ENCODE measurements at regions not wholly inside any gene's neighbourhood (a gene's known extent, or its start where the extent isn't known, plus 50 kb on each side); places are given as distances from the start of the nearest gene placed in this dataset.
"Not testable (repeated sequence)": the region's sequence is repeated elsewhere in the genome, so short reads cannot be mapped to it uniquely, and the experiment has no call there.

DNA sequence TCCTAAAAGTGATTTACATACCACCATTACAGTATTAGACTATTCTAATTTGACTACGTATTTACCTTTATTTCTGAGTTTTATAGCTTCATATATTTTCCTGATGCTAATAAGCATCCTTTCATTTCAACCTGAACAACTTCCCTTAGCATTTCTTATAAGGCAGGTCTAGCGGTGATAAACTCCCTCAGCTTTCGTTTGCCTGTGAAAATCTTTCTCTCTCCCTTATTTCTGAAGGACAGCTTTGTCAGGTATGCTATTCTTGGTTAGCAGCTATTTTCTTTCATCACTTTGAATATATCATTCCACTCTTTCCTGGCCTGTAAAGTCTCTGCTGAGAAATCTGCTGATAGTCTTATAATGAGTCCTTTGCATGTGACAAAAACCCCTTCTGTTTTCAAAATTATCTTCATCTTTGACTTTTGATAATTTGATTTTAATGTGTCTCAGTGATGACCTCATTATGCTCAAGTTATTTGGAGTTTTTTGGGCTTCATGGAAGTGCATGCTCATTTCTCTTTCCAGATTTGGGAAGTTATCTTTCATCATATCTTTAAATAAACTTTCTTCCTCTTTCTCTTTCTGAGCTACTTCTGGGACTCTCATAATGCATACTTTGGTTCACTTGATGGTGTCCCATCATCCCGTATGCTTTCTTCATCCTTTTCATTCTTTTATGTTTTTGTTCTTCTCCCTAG, 285.4 kb upstream of the PMFBP1 start:
- no peak for ATAC-seq

DNA sequence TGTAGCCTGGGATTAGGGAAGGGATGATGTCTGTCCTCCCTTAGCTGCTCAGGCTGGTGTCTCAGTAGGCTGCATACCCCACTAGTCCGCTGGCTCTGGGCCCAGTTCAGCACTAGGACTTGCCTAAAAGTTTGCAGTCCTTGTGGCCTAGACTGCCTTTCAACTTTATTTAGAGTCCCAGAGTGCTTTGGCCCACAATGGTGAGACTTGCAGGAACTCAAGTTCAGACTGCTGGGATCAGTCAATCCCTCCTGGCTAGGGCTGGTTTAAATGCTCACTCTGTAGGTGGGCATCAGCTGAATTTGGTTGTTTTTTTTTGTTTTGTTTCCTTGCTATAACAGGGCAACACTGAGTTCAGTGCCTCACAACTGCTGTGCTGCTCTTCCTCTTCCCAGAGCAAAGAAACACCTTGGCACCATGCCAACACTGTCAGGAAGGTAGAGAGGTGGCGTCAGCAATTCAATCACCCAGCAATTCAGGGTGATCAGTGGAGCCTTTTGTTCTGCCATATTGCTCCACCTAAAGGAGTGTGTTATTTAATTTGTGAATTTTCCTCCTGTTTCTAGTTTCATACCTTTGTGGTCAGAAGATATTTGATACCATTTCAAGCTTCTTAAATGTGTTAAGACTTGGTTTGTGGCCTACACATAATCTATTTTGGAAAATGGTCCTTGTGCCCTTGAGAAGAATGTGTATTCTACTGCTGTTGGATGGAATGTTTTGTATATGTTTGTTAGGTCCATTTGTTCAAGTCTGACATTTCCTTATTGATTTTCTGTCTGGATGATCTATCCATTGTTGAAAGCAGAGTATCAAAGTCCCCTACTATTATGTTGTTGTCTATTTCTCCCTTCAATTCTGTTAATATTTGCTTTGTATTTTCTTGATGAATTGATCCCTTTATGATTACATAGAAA, 284.0 kb upstream of the PMFBP1 start:
- no peaks in the 10 kb centered on the region for H3K4me1 ChIP-seq
- H3K9me3 ChIP-seq, result peaks cover 0 to 31% (median 0%) of the 10 kb centered on the region in 3 donors
- no peaks in the 10 kb centered on the region for H3K36me3 ChIP-seq
- no peak for ATAC-seq
- WGBS, 2 donors (ENCODE audit: low coverage in 1 of 2), result 79 to 80% methylated on average over 2 of the region's 2 CpGs
- H3K27ac ChIP-seq, result no peak overlapping the region
- no peak overlapping the region for H3K4me3 ChIP-seq
- no peaks in the 10 kb centered on the region for H3K27me3 ChIP-seq
- TF ChIP-seq EP300 (IDR thresholded peaks at IDR 0.05), result no peak
- TF ChIP-seq POLR2AphosphoS5 (IDR thresholded peaks at IDR 0.05), result no peak
- TF ChIP-seq, protein P1, sequence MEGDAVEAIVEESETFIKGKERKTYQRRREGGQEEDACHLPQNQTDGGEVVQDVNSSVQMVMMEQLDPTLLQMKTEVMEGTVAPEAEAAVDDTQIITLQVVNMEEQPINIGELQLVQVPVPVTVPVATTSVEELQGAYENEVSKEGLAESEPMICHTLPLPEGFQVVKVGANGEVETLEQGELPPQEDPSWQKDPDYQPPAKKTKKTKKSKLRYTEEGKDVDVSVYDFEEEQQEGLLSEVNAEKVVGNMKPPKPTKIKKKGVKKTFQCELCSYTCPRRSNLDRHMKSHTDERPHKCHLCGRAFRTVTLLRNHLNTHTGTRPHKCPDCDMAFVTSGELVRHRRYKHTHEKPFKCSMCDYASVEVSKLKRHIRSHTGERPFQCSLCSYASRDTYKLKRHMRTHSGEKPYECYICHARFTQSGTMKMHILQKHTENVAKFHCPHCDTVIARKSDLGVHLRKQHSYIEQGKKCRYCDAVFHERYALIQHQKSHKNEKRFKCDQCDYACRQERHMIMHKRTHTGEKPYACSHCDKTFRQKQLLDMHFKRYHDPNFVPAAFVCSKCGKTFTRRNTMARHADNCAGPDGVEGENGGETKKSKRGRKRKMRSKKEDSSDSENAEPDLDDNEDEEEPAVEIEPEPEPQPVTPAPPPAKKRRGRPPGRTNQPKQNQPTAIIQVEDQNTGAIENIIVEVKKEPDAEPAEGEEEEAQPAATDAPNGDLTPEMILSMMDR (IDR thresholded peaks at IDR 0.05), result no peak
- no peak for TF ChIP-seq POLR2A (IDR thresholded peaks at IDR 0.05)

More for the DNA sequence above, 285.4 kb upstream of the PMFBP1 start:
- Histone ChIP-seq H3K36me3 (no peaks in the 10 kb centered on the region), H3K4me3 (no peak overlapping the region), H3K9me3 (peaks cover 0 to 27% (median 0%) of the 10 kb centered on the region in 3 donors), H3K4me1 (no peaks in the 10 kb centered on the region), H3K27me3 (no peaks in the 10 kb centered on the region), H3K27ac (no peak overlapping the region)
- 91 to 99% methylated on average over 4 of the region's 4 CpGs for WGBS, 2 donors (ENCODE audit: low coverage in 1 of 2)
- TF ChIP-seq POLR2AphosphoS5 (IDR thresholded peaks at IDR 0.05) (no peak), POLR2A (IDR thresholded peaks at IDR 0.05) (no peak)
- TF ChIP-seq, protein P1 (IDR thresholded peaks at IDR 0.05), result no peak

DNA sequence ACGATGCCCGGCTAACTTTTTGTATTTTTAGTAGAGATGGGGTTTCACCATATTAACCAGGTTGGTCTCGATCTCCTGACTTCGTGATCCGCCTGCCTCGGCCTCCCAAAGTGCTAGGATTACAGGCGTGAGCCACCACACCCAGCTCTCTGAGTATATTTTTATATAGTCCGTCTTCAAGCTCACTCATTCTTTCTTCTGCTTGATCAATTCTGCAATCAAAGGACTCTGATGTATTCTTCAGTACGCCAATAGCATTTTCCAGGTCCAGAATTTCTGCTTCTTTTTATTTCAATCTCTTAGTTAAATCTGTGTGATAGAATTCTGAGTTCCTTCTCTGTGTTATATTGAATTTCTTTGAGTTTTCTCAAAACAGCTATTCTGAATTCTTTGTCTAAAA, 281.9 kb upstream of the PMFBP1 start:
- WGBS, 2 donors (ENCODE audit: low coverage in 1 of 2), result 70 to 92% methylated on average over 2 to 7 of the region's 9 CpGs
- not testable (repeated sequence) for H3K36me3 ChIP-seq, H3K4me1 ChIP-seq, ATAC-seq, H3K27me3 ChIP-seq, H3K27ac ChIP-seq, H3K4me3 ChIP-seq
- H3K9me3 ChIP-seq, result peaks cover 0 to 36% (median 0%) of the 10 kb centered on the region in 3 donors

- no peak for ATAC-seq
- Histone ChIP-seq H3K4me3 (no peak overlapping the region), H3K4me1 (no peaks in the 10 kb centered on the region), H3K9me3 (peaks cover 0 to 13% (median 0%) of the 10 kb centered on the region in 3 donors), H3K36me3 (no peaks in the 10 kb centered on the region), H3K27me3 (no peaks in the 10 kb centered on the region), H3K27ac (no peak overlapping the region)
- 81 to 100% methylated on average over 1 of the region's 1 CpG for WGBS, 2 donors (ENCODE audit: low coverage in 1 of 2)
- no peak for TF ChIP-seq POLR2AphosphoS5 (IDR thresholded peaks at IDR 0.05)
- no peak for TF ChIP-seq POLR2A (IDR thresholded peaks at IDR 0.05)
- TF ChIP-seq EP300 (IDR thresholded peaks at IDR 0.05), result no peak
- TF ChIP-seq, protein P1 (IDR thresholded peaks at IDR 0.05), result no peak
These were observed 272.7 kb upstream of the PMFBP1 start for GRCh38 chr16:72444696-72445095.

- TF ChIP-seq POLR2AphosphoS5 (IDR thresholded peaks at IDR 0.05) (no peak), POLR2A (IDR thresholded peaks at IDR 0.05) (no peak), EP300 (IDR thresholded peaks at IDR 0.05) (no peak)
- TF ChIP-seq, protein P1 (IDR thresholded peaks at IDR 0.05), result no peak
- Histone ChIP-seq H3K36me3 (no peaks in the 10 kb centered on the region), H3K4me3 (no peak overlapping the region), H3K4me1 (no peaks in the 10 kb centered on the region), H3K27ac (no peak overlapping the region), H3K9me3 (peaks cover 0 to 13% (median 0%) of the 10 kb centered on the region in 3 donors), H3K27me3 (no peaks in the 10 kb centered on the region)
- WGBS, 2 donors (ENCODE audit: low coverage in 1 of 2), result 67 to 79% methylated on average over 1 of the region's 1 CpG
- ATAC-seq, result no peak
These were observed 271.9 kb upstream of the PMFBP1 start for GRCh38 chr16:72443809-72444208.
